HG02759 (cell line): ENCODE measurements at regions not wholly inside any gene's neighbourhood (a gene's known extent, or its start where the extent isn't known, plus 50 kb on each side); places are given as distances from the start of the nearest gene placed in this dataset.

Experiments used
- ATAC-seq: cut with Tn5 transposase; IDR thresholded peaks from one replicate; pipeline ENCODE4 v1.9.1; 2021; ENCODE audit warnings: mild to moderate bottlenecking, moderate library complexity; ENCODE audit not compliant: unreplicated experiment

GRCh38 chr2:150729495-150729955 is 242.1 kb upstream of the RND3 start:
- ATAC-seq: peak; percentile 79

GRCh38 chr2:150718280-150718679 is 230.8 kb upstream of the RND3 start:
- no peak for ATAC-seq

GRCh38 chr2:150716186-150716585 is 228.7 kb upstream of the RND3 start:
- no peak for ATAC-seq

GRCh38 chr2:150715501-150715900 is 228.0 kb upstream of the RND3 start:
- ATAC-seq: no peak

GRCh38 chr2:150710916-150711315 is 223.4 kb upstream of the RND3 start:
- no peak for ATAC-seq

GRCh38 chr2:150710041-150710440 is 222.6 kb upstream of the RND3 start:
- no peak for ATAC-seq

- ATAC-seq: no peak
Observed at GRCh38 chr2:150706561-150706960, 219.1 kb upstream of the RND3 start.

- ATAC-seq: no peak
Observed at GRCh38 chr2:150705767-150706166, 218.3 kb upstream of the RND3 start.

GRCh38 chr2:150705357-150705756 is 217.9 kb upstream of the RND3 start:
- no peak for ATAC-seq

GRCh38 chr2:150702791-150703190 is 215.3 kb upstream of the RND3 start:
- no peak for ATAC-seq

- no peak for ATAC-seq
Observed at GRCh38 chr2:150700666-150701580, 213.5 kb upstream of the RND3 start.

- no peak for ATAC-seq
Observed at GRCh38 chr2:150699218-150699617, 211.8 kb upstream of the RND3 start.

GRCh38 chr2:150698016-150698661 is 210.7 kb upstream of the RND3 start:
- no peak for ATAC-seq

- no peak for ATAC-seq
Observed at GRCh38 chr2:150697596-150697995, 210.1 kb upstream of the RND3 start.

- ATAC-seq: no peak
Observed at GRCh38 chr2:150695451-150696135, 208.1 kb upstream of the RND3 start.

- no peak for ATAC-seq
Observed at GRCh38 chr2:150693556-150693955, 206.1 kb upstream of the RND3 start.

GRCh38 chr2:150690870-150691269 is 203.4 kb upstream of the RND3 start:
- ATAC-seq: no peak

- no peak for ATAC-seq
Observed at GRCh38 chr2:150690261-150690660, 202.8 kb upstream of the RND3 start.

- ATAC-seq: no peak
Observed at GRCh38 chr2:150689590-150689989, 202.1 kb upstream of the RND3 start.

- no peak for ATAC-seq
Observed at GRCh38 chr2:150688016-150688415, 200.5 kb upstream of the RND3 start.

- ATAC-seq: no peak
Observed at GRCh38 chr2:150686391-150686790, 198.9 kb upstream of the RND3 start.
